Hepatocyte (in vitro differentiated cells): ENCODE measurements at regions not wholly inside any gene's neighbourhood (a gene's known extent, or its start where the extent isn't known, plus 50 kb on each side); places are given as distances from the start of the nearest gene placed in this dataset.

Experiments
- EZH2 ChIP-seq: fragments of 200-600 bp; sonication (generic); IDR thresholded peaks from 2 replicates; pipeline ENCODE4 v1.6.1; 2016; ENCODE audit warnings: antibody characterized with exemption, mild to moderate bottlenecking, borderline replicate concordance
- EZH2phosphoT487 ChIP-seq: fragments of 200-600 bp; sonication (generic); IDR thresholded peaks from one replicate; pipeline ENCODE4 v1.6.1; 2018; ENCODE audit warnings: antibody characterized with exemption, mild to moderate bottlenecking, low read depth, moderate library complexity; ENCODE audit not compliant: unreplicated experiment, severe bottlenecking
- TF ChIP-seq, protein P1 (sequence below): fragments of 200-600 bp; sonication (generic); IDR thresholded peaks from 2 replicates; pipeline ENCODE4 v1.5.1; 2016; ENCODE audit warnings: antibody characterized with exemption, mild to moderate bottlenecking; ENCODE audit not compliant: poor library complexity

DNA sequence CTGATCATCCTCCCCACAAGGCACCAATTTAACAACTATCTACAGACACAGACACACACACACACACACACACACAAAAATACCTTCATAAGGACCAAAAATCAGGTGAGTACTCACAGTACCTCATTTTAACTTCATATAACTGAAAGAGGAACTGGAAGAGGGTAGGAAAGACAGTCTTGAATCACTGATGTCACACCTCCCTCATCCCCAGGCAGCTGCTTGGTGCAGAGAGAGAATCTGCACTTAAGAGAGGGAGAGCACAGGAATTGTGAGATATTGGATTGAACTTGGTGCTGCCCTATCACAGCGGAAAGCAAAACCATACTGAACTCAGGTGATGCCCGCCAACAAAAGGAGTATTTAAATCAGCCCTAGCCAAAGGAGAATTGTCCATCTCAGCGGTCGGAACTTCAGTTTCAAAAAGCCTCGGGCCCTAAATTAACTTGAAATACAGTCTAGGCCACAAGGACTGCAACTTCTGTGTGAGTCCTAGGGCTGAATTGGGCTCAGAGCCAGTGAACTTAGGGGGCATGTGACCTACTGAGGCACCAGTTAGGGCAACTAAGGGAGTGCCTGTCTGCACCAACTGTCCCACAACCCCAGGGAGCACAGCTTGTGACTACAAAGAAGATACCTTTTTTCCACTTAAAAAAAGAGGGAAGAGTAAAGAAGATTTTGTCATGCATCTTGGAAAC, 211.1 kb downstream of the LRATD1 start:
- TF ChIP-seq, protein P1, sequence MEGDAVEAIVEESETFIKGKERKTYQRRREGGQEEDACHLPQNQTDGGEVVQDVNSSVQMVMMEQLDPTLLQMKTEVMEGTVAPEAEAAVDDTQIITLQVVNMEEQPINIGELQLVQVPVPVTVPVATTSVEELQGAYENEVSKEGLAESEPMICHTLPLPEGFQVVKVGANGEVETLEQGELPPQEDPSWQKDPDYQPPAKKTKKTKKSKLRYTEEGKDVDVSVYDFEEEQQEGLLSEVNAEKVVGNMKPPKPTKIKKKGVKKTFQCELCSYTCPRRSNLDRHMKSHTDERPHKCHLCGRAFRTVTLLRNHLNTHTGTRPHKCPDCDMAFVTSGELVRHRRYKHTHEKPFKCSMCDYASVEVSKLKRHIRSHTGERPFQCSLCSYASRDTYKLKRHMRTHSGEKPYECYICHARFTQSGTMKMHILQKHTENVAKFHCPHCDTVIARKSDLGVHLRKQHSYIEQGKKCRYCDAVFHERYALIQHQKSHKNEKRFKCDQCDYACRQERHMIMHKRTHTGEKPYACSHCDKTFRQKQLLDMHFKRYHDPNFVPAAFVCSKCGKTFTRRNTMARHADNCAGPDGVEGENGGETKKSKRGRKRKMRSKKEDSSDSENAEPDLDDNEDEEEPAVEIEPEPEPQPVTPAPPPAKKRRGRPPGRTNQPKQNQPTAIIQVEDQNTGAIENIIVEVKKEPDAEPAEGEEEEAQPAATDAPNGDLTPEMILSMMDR, result no peak
- TF ChIP-seq EZH2 (no peak), EZH2phosphoT487 (no peak)
